HEK293 (cell line): ENCODE measurements at regions not wholly inside any gene's neighbourhood (a gene's known extent, or its start where the extent isn't known, plus 50 kb on each side); places are given as distances from the start of the nearest gene placed in this dataset.

Experiments
- CTCF ChIA-PET: fragments of 350-600 bp; formaldehyde crosslinking; extraction: SDS; loops from one replicate; lab custom pipeline; 2021; ENCODE audit warnings: antibody characterized with exemption; lab: Yijun Ruan, JAX
- POLR2A ChIA-PET: fragments of 300-600 bp; formaldehyde crosslinking; extraction: SDS; loops from one replicate; lab custom pipeline; 2020; ENCODE audit warnings: antibody characterized with exemption, inconsistent platforms; lab: Yijun Ruan, JAX
- H3K27ac ChIP-seq: fragments of 200-500 bp; sonication (Bioruptor generic); 2 replicates; pipeline ENCODE4 v1.5.1; 2014; ENCODE audit warnings: low read depth, low read length, control low read depth, inconsistent platforms; ENCODE audit errors: extremely low read depth
- H3K36me3 ChIP-seq, 2 experiments: fragments of 200-500 bp in 1 of 2; sonication (Bioruptor generic) in 1 of 2; 1 replicate in 1 of 2; 2 replicates in 1 of 2; pipeline ENCODE4 v1.5.1; 2014 to 2017; ENCODE audit warnings: inconsistent platforms in 2 of 2, low read length in 2 of 2; ENCODE audit not compliant: control insufficient read depth in 2 of 2, insufficient read depth in 1 of 2
- H3K4me1 ChIP-seq: fragments of 200-500 bp; sonication (Bioruptor generic); 2 replicates; pipeline ENCODE4 v1.5.1; 2014; ENCODE audit warnings: mild to moderate bottlenecking, low read length, inconsistent platforms; ENCODE audit not compliant: control insufficient read depth, insufficient read depth
- H3K4me3 ChIP-seq: 2 replicates; pipeline ENCODE4 v1.5.1; 2011; ENCODE audit warnings: low read depth, mild to moderate bottlenecking, control low read depth, low read length, moderate library complexity
- H3K9me3 ChIP-seq: fragments of 200-500 bp; sonication (Bioruptor generic); 2 replicates; pipeline ENCODE4 v1.5.1; 2014; ENCODE audit warnings: low read depth, low read length, inconsistent platforms; ENCODE audit not compliant: control insufficient read depth, insufficient read depth
- BCL11A ChIP-seq: fragments of 450-650 bp; formaldehyde crosslinking; IDR thresholded peaks from 2 replicates; pipeline ENCODE4 v1.5.1; 2016; ENCODE audit warnings: low read depth, missing biosample characterization, missing genetic modification characterization
- GFI1B ChIP-seq: fragments of 450-650 bp; formaldehyde crosslinking; IDR thresholded peaks from 2 replicates; pipeline ENCODE4 v1.5.1; 2016; ENCODE audit warnings: missing biosample characterization, missing genetic modification characterization
- KLF8 ChIP-seq: fragments of 450-650 bp; formaldehyde crosslinking; IDR thresholded peaks from 2 replicates; pipeline ENCODE4 v1.5.1; 2016; ENCODE audit warnings: missing biosample characterization, missing genetic modification characterization
- MYNN ChIP-seq: fragments of 450-650 bp; formaldehyde crosslinking; IDR thresholded peaks from 2 replicates; pipeline ENCODE4 v1.5.1; 2016; ENCODE audit warnings: missing biosample characterization, missing genetic modification characterization, borderline replicate concordance
- MZF1 ChIP-seq: fragments of 450-650 bp; formaldehyde crosslinking; IDR thresholded peaks from 2 replicates; pipeline ENCODE4 v1.5.1; 2017; ENCODE audit warnings: missing biosample characterization, missing genetic modification characterization, borderline replicate concordance
- PRDM10 ChIP-seq: fragments of 450-650 bp; formaldehyde crosslinking; IDR thresholded peaks from 2 replicates; pipeline ENCODE4 v1.5.1; 2016; ENCODE audit warnings: missing biosample characterization, missing genetic modification characterization
- SETDB1 ChIP-seq: IDR thresholded peaks from one replicate; pipeline ENCODE4 v1.6.1; 2017; ENCODE audit warnings: mild to moderate bottlenecking, low read length, moderate library complexity, mixed read lengths; ENCODE audit not compliant: insufficient read length
- TRIM28 ChIP-seq: IDR thresholded peaks from 2 replicates; pipeline ENCODE4 v1.6.1; 2011; ENCODE audit warnings: low read length, control low read depth, borderline replicate concordance
- ZBTB7A ChIP-seq: fragments of 450-650 bp; formaldehyde crosslinking; IDR thresholded peaks from 2 replicates; pipeline ENCODE4 v1.5.1; 2016; ENCODE audit warnings: low read depth, missing biosample characterization, missing genetic modification characterization
- ZFHX2 ChIP-seq: fragments of 450-650 bp; formaldehyde crosslinking; conservative IDR thresholded peaks from 2 replicates; pipeline ENCODE4 v1.5.1; 2016; ENCODE audit warnings: missing biosample characterization, missing genetic modification characterization
- ZFP41 ChIP-seq: fragments of 450-650 bp; formaldehyde crosslinking; IDR thresholded peaks from 2 replicates; pipeline ENCODE4 v1.5.1; 2016; ENCODE audit warnings: missing biosample characterization, missing genetic modification characterization, borderline replicate concordance
- ZFP69B ChIP-seq: fragments of 450-650 bp; formaldehyde crosslinking; IDR thresholded peaks from 2 replicates; pipeline ENCODE4 v1.5.1; 2016; ENCODE audit warnings: missing biosample characterization, missing genetic modification characterization
- ZIC2 ChIP-seq: fragments of 450-650 bp; formaldehyde crosslinking; IDR thresholded peaks from 2 replicates; pipeline ENCODE4 v1.5.1; 2016; ENCODE audit warnings: missing biosample characterization, missing genetic modification characterization
- ZNF169 ChIP-seq: fragments of 450-650 bp; formaldehyde crosslinking; IDR thresholded peaks from 2 replicates; pipeline ENCODE4 v1.5.1; 2016; ENCODE audit warnings: missing biosample characterization, missing genetic modification characterization
- ZNF473 ChIP-seq: fragments of 450-650 bp; formaldehyde crosslinking; IDR thresholded peaks from 2 replicates; pipeline ENCODE4 v1.5.1; 2017; ENCODE audit warnings: missing biosample characterization, missing genetic modification characterization
- ZNF48 ChIP-seq: fragments of 450-650 bp; formaldehyde crosslinking; IDR thresholded peaks from 2 replicates; pipeline ENCODE4 v1.5.1; 2016; ENCODE audit warnings: missing biosample characterization, missing genetic modification characterization
- ZNF624 ChIP-seq: fragments of 450-650 bp; formaldehyde crosslinking; IDR thresholded peaks from 2 replicates; pipeline ENCODE4 v1.5.1; 2017; ENCODE audit warnings: missing biosample characterization, missing genetic modification characterization
- ZNF658 ChIP-seq: fragments of 450-650 bp; formaldehyde crosslinking; IDR thresholded peaks from 2 replicates; pipeline ENCODE4; 2016; ENCODE audit warnings: missing biosample characterization, missing genetic modification characterization
- ZNF701 ChIP-seq: fragments of 450-650 bp; formaldehyde crosslinking; IDR thresholded peaks from 2 replicates; pipeline ENCODE4 v1.5.1; 2016; ENCODE audit warnings: missing biosample characterization, missing genetic modification characterization
- ZNF704 ChIP-seq: fragments of 450-650 bp; formaldehyde crosslinking; IDR thresholded peaks from 2 replicates; pipeline ENCODE4 v1.5.1; 2016; ENCODE audit warnings: missing biosample characterization, missing genetic modification characterization
- ZSCAN4 ChIP-seq: fragments of 450-650 bp; formaldehyde crosslinking; IDR thresholded peaks from 2 replicates; pipeline ENCODE4 v1.5.1; 2017; ENCODE audit warnings: missing biosample characterization, missing genetic modification characterization

GRCh38 chr6:144805049-144805448, 519.9 kb downstream of the UTRN start:
- POLR2A ChIA-PET, result no interaction called here
- no peaks in the 10 kb centered on the region for H3K36me3 ChIP-seq
- no peak overlapping the region for H3K4me3 ChIP-seq
- TF ChIP-seq KLF8 (tag by site-specific recombination) (no peak), MYNN (no peak), ZSCAN4 (no peak), ZFP41 (tag by site-specific recombination) (no peak), ZIC2 (tag by site-specific recombination) (no peak), ZNF701 (tag by site-specific recombination) (no peak), ZNF658 (tag by site-specific recombination) (no peak), GFI1B (tag by site-specific recombination) (no peak), ZNF169 (tag by site-specific recombination) (no peak), ZFP69B (no peak), ZNF48 (tag by site-specific recombination) (no peak)
- CTCF ChIA-PET, result interaction anchor here (0.8 kb wide), 1 partner anchor 27 kb away, joined by 3 read pairs; no protein-coding TSS in a partner anchor
- H3K4me1 ChIP-seq, result no peaks in the 10 kb centered on the region
- H3K9me3 ChIP-seq, result no peaks in the 10 kb centered on the region
- no peak overlapping the region for H3K27ac ChIP-seq

GRCh38 chr6:144806222-144806621, 521.1 kb downstream of the UTRN start:
- POLR2A ChIA-PET, result no interaction called here
- Histone ChIP-seq H3K36me3 (no peaks in the 10 kb centered on the region), H3K4me3 (no peak overlapping the region), H3K27ac (no peak overlapping the region), H3K4me1 (no peaks in the 10 kb centered on the region), H3K9me3 (no peaks in the 10 kb centered on the region)
- TF ChIP-seq KLF8 (tag by site-specific recombination) (no peak), ZNF704 (tag by site-specific recombination) (no peak), SETDB1 (no peak), ZBTB7A (tag by site-specific recombination) (no peak), ZSCAN4 (no peak), BCL11A (no peak), ZNF624 (tag by site-specific recombination) (no peak), ZFHX2 (tag by site-specific recombination) (no peak), MZF1 (tag by site-specific recombination) (no peak)
- CTCF ChIA-PET, result interaction anchor here (0.7 kb wide), 1 partner anchor 12 kb away, joined by 3 read pairs; no protein-coding TSS in a partner anchor

- CTCF ChIA-PET, result no interaction called here
- Histone ChIP-seq H3K27ac (no peak overlapping the region), H3K36me3 (no peaks in the 10 kb centered on the region), H3K4me3 (no peak overlapping the region), H3K4me1 (no peaks in the 10 kb centered on the region), H3K9me3 (no peaks in the 10 kb centered on the region)
- TF ChIP-seq PRDM10 (tag by site-specific recombination) (no peak), ZNF473 (no peak), TRIM28 (no peak), ZNF169 (tag by site-specific recombination) (no peak)
- POLR2A ChIA-PET, result no interaction called here
These were observed 524.0 kb downstream of the UTRN start for GRCh38 chr6:144809120-144809519.
